Muscle layer of duodenum (tissue), 2 donors: ENCODE measurements at regions not wholly inside any gene's neighbourhood (a gene's known extent, or its start where the extent isn't known, plus 50 kb on each side); places are given as distances from the start of the nearest gene placed in this dataset.

Experiments
- H3K27ac ChIP-seq: one replicate; pipeline ENCODE4 v1.7.0; 2013; ENCODE audit warnings: mild to moderate bottlenecking, low read length
- H3K27me3 ChIP-seq: one replicate; pipeline ENCODE4 v1.7.0; 2013; ENCODE audit warnings: low read depth, mild to moderate bottlenecking, control low read depth, low read length
- H3K36me3 ChIP-seq, 2 donors: one replicate each; pipeline ENCODE4 v1.7.0; 2013; ENCODE audit warnings: low read length in 2 of 2, control low read depth in 1 of 2, mild to moderate bottlenecking in 1 of 2; ENCODE audit not compliant: insufficient read depth in 2 of 2, control insufficient read depth in 1 of 2
- H3K4me1 ChIP-seq, 2 donors: one replicate each; pipeline ENCODE4 v1.7.0; 2013; ENCODE audit warnings: low read length in 2 of 2, mild to moderate bottlenecking in 2 of 2, control low read depth in 1 of 2, moderate library complexity in 1 of 2; ENCODE audit not compliant: insufficient read depth in 2 of 2, control insufficient read depth in 1 of 2
- H3K4me3 ChIP-seq, 2 donors: one replicate each; pipeline ENCODE4 v1.7.0; 2013; ENCODE audit warnings: low read length in 2 of 2, low read depth in 1 of 2, mild to moderate bottlenecking in 1 of 2
- H3K9me3 ChIP-seq, 2 donors: one replicate each; pipeline ENCODE4 v1.7.0; 2013; ENCODE audit warnings: low read length in 2 of 2, control low read depth in 1 of 2, mild to moderate bottlenecking in 1 of 2; ENCODE audit not compliant: control insufficient read depth in 1 of 2
- donor health status: healthy.

DNA sequence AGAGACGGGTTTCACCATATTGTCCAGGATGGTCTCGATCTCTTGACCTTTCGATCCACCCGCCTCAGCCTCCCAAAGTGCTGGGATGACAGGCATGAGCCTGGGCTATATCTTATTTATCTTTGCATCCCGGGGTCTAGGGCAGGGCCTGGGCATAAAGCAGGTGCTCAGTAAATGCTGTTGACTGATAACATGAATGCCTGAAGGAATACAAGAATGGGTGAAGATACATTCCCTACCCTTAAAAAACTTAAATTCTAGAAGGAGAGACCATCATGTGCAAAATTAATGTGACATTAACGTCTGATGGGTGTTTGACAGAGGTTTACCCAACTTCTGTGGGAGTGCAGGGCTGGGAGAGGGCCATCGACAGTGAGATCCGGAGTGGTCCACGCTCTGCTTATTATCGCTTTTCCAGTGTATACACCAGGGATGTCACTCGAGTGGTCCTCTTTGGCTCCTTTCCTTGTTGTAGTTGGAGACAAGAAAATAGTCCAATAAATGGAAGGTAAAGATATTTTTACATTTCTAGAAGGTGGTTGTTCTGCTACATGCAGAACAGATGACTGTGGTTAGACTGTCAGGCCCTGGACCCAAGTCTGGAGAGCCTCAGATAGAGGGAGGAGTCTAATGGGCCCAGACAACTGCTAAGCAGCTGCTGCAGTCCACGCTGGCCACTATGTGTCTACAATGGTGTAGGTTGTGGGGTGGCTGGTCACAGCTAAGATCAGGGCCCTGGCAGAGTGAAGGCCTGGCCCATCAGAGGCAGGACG is 131.7 kb downstream of the MYCN start:
- no peaks in the 10 kb centered on the region for H3K27me3 ChIP-seq
- H3K4me1 ChIP-seq, result no peaks in the 10 kb centered on the region
- no peaks in the 10 kb centered on the region for H3K36me3 ChIP-seq
- no peak overlapping the region for H3K4me3 ChIP-seq
- no peak overlapping the region for H3K27ac ChIP-seq
- no peaks in the 10 kb centered on the region for H3K9me3 ChIP-seq

DNA sequence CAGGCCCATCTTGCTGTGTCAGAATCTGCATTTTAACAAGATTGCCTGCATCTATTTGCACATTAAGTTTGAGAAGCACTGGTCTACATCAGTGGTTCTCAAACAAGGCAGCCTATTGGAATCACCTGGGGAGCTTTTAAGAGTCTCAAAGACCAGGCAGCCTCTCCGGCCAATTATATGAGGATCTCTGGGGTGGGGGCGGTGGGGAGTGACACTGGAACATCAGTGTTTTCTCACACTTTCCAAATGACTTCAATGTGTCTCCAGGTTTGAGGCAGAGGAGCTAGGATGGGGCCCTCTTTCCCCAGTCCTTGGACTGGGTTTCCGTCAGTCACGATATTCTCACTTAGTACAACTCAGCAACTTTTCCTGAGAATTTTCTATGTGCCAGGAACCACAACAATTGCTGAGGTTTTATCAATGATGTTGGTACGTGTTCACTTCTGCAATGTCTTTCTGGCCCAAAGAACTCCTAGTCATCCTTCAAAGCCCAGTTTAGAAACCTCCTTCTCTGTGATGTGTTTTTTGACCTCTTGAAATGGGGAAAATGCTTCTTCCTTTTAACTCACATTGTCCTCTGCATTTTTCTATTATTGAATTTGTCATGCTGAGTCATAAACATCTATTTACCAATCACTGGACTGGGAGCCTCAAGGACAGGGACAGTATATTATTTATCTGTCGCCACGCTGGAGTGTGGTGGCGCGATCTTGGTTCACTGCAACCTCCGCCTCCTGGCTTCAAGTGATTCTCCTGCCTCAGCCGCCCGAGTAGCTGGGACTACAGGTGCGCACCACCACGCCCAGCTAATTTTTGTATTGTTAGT is 130.9 kb downstream of the MYCN start:
- Histone ChIP-seq H3K9me3 (no peaks in the 10 kb centered on the region), H3K36me3 (no peaks in the 10 kb centered on the region), H3K4me3 (no peak overlapping the region), H3K4me1 (no peaks in the 10 kb centered on the region), H3K27ac (no peak overlapping the region), H3K27me3 (no peaks in the 10 kb centered on the region)

DNA sequence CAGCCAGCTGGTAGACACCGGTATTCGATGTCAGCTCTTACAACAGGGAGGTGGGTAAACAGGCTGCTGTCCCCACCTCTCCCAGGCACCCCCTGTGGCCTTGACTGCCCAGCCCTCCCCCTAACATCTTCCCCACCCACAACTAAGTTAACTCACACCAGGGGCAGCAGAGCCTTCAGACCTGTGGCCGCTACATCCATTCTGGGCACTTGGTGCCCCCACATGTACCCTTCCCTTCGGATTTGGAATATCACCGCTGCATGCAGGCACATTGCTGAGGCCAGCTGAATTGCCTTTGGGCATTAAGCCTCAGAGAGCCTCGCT is 130.3 kb downstream of the MYCN start:
- Histone ChIP-seq H3K36me3 (no peaks in the 10 kb centered on the region), H3K4me1 (no peaks in the 10 kb centered on the region), H3K27ac (no peak overlapping the region), H3K9me3 (no peaks in the 10 kb centered on the region), H3K4me3 (no peak overlapping the region), H3K27me3 (no peaks in the 10 kb centered on the region)

DNA sequence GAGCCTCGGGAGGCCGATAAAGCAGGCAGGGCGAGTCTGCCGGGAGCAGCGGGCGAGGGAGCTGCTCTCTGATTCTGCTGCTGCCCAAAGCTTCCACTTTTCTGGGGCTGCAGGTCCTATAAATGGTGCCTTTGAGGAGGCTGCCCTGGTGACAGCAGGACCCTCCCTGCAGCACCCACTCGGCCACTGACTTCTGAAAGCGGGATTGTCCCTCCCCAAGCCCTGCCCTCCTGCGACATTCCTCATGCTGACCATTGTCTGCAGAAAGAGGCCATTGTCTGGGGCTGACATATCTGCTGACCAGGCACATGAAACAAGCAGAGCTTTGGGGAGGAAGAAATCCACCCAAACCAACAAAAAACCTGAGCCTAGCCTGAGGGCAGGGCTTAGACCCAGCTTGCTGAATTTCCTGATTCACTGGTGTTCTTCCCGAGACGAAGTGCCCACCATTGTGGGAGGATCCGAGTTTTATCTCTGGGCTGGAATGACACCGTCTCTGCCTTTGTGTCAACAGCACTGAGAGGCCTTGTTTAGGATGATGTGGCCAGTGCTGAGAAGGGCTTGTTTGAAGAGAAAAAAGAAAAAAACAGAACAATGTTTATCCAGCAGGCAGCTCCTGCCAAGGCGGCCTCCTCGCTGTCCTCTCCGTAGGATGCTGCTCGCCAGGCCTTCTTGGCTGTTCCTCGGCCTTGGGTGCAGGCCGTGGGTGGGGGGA is 129.7 kb downstream of the MYCN start:
- H3K9me3 ChIP-seq, result no peaks in the 10 kb centered on the region
- H3K27ac ChIP-seq, result no peak overlapping the region
- no peaks in the 10 kb centered on the region for H3K36me3 ChIP-seq
- no peaks in the 10 kb centered on the region for H3K4me1 ChIP-seq
- H3K4me3 ChIP-seq, result no peak overlapping the region
- no peaks in the 10 kb centered on the region for H3K27me3 ChIP-seq

DNA sequence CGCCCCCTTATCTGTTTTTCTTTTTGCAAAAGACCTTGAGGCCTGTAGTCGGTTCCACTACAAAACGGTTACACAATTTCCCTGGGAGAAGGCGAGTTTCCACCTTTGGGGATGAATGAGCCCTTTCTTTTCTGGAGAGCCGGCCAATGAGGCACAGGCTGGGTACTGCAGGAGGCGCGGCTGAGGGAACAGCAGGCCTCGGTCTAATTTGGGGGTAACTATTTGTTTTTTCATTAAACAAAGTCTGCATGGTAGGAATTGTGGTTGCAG is 129.2 kb downstream of the MYCN start:
- H3K9me3 ChIP-seq, result no peaks in the 10 kb centered on the region
- H3K27me3 ChIP-seq, result no peaks in the 10 kb centered on the region
- H3K36me3 ChIP-seq, result no peaks in the 10 kb centered on the region
- no peaks in the 10 kb centered on the region for H3K4me1 ChIP-seq
- H3K4me3 ChIP-seq, result no peak overlapping the region
- no peak overlapping the region for H3K27ac ChIP-seq

DNA sequence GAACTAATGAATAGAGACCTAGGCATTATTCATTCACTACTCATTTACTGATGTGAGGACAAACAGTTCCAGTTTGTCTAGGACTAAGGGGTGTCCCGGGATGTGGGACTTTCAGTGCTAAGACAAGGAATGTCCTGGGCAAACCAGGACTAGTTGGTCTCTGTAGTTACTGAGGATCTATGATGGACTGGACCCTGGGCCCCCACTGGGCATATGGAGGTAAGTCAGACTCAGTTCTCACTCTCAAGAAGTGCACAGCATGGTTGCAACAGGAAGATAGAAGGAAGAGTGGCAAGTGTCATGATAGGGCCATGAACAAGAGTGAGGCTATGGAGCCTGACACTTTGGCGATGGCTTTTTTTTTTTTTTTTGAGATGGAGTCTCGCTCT is 128.2 kb downstream of the MYCN start:
- Histone ChIP-seq H3K4me3 (no peak overlapping the region), H3K36me3 (no peaks in the 10 kb centered on the region), H3K4me1 (no peaks in the 10 kb centered on the region), H3K9me3 (no peaks in the 10 kb centered on the region), H3K27ac (no peak overlapping the region), H3K27me3 (no peaks in the 10 kb centered on the region)

DNA sequence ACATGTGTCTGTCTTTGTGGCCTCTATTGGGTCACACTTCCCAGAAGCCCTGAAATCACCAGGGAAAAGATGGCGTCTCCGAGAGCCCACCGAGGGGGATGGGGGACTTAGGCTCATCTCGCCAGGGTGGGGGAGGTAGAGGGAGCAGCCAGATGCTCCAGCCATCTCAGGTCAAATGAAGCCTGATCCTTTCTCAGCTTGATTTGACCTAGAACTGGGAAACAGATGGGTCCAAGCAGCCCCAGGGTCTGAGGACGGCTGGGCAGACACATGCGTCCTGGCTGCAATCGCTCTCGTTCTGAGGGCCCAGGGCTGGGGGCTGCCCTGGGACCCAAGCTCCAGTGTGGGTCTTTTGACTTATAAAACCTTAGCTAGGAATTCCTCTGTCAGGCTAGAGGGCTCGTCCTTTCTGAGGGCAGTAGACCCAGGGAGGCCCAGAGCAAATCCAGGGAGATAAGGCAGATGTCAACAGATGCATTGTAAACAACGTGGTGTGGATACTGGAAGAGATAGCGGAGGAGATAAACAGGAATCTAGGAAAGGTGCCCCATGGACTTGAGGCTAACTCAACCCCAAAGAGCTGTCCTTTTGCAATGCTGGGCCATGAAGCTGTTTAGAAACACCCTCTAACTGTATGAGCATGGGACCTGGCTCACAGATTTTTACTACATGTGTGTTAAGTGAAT is 127.7 kb downstream of the MYCN start:
- H3K4me1 ChIP-seq, result no peaks in the 10 kb centered on the region
- H3K4me3 ChIP-seq, result no peak overlapping the region
- no peaks in the 10 kb centered on the region for H3K27me3 ChIP-seq
- H3K36me3 ChIP-seq, result no peaks in the 10 kb centered on the region
- peaks cover 0 to 2% of the 10 kb centered on the region in 2 donors for H3K9me3 ChIP-seq
- H3K27ac ChIP-seq, result no peak overlapping the region

DNA sequence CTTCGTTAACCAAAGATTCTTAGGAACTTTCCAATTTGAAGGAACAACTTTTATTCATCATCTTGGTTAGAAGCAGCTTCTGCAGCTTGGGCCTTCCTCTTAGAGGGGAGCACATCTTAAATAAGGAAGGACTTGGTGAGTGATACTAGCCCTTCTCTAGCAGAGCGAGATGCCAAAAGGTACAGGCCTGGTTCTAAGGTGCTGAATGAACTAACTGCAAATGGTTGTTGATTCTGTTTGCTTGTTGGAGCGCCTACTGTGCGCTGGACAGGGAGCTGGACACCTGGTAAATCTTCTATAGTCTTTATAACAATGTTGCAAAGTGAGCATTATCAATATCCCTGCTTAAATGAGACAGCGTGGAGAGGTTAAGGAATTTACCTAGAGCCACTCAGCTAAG is 127.1 kb downstream of the MYCN start:
- Histone ChIP-seq H3K9me3 (peaks cover 0 to 3% of the 10 kb centered on the region in 2 donors), H3K4me1 (no peaks in the 10 kb centered on the region), H3K27me3 (no peaks in the 10 kb centered on the region), H3K27ac (no peak overlapping the region), H3K36me3 (no peaks in the 10 kb centered on the region), H3K4me3 (no peak overlapping the region)

DNA sequence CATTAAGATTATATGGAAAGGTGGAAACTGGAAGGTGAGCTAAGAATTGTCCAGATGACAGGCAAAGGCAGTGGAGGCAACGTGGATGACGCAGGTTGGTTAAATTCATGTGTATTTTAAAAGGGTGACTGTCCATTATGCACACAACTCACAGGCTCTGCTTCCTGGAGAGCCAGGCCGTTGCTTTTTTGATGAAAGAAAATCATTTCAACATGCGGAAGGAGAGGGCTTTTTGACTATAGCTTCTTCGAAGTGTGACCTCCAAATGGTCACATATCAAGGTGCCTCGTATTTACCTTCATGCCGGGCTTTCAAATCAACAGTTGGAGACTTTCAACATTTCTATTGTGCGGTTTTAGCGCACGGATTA is 126.7 kb downstream of the MYCN start:
- Histone ChIP-seq H3K4me3 (no peak overlapping the region), H3K27ac (no peak overlapping the region), H3K4me1 (no peaks in the 10 kb centered on the region), H3K36me3 (no peaks in the 10 kb centered on the region), H3K27me3 (no peaks in the 10 kb centered on the region), H3K9me3 (peaks cover 0 to 3% of the 10 kb centered on the region in 2 donors)

DNA sequence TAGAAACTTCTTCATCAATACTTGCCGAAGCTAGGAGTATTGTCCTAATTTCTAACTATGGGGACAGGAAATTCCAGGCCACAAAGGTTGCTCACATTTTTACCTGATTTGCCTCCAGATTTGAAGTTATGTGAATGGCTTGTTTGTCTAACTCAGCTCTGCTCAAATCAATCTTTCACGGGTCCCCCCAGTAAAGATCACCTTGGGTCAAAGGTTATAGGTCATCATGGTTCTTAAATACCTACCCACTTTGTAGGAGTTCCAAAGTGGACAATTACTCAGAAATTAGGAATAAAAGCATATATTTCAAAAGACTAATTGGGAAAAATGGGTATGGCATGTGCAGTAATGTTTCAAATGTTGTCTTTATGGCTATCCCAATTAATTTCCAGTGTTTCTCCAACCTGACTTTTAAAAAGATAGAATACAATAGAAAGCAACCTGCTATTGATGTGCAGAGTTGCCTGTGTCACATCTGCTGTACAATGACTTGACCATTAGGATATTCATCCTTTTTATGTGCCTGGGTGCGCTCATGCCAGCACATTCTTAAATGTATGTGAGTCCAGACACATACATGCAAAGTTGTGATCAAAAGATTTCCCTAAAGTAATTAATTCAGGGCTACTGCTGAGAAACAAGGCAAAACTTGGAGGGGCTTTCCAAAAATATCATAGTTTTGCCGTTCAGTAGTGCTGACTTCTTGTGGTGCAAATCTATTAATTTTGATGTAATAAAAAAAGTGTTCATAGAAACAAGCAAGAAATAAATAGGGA is 126.1 kb downstream of the MYCN start:
- no peaks in the 10 kb centered on the region for H3K36me3 ChIP-seq
- peaks cover 0 to 3% of the 10 kb centered on the region in 2 donors for H3K9me3 ChIP-seq
- H3K4me3 ChIP-seq, result no peak overlapping the region
- no peaks in the 10 kb centered on the region for H3K27me3 ChIP-seq
- no peak overlapping the region for H3K27ac ChIP-seq
- H3K4me1 ChIP-seq, result no peaks in the 10 kb centered on the region
